Esophagus muscularis mucosa (tissue), 4 donors: ENCODE measurements at regions not wholly inside any gene's neighbourhood (a gene's known extent, or its start where the extent isn't known, plus 50 kb on each side); places are given as distances from the start of the nearest gene placed in this dataset.

Experiments used
- CTCF ChIP-seq, 3 experiments: fragments of 200-600 bp in 2 of 3; fragments of 450-650 bp in 1 of 3; sonication (generic) in 2 of 3; IDR thresholded peaks; one replicate each; pipeline ENCODE4 v1.5.1; 2017 to 2019; ENCODE audit warnings: antibody characterized with exemption in 3 of 3, mild to moderate bottlenecking in 2 of 3, moderate library complexity in 1 of 3
- EP300 ChIP-seq: sonication (generic); formaldehyde crosslinking; IDR thresholded peaks from one replicate; pipeline ENCODE4 v1.6.1; 2017; ENCODE audit warnings: antibody characterized with exemption
- POLR2A ChIP-seq: fragments of 450-650 bp; IDR thresholded peaks from one replicate; pipeline ENCODE4 v1.6.1; 2017; ENCODE audit warnings: antibody characterized with exemption, moderate library complexity, mild to moderate bottlenecking, low read depth

- TF ChIP-seq EP300: no peak
- no peak for TF ChIP-seq CTCF (IDR thresholded peaks at IDR 0.05)
- no peak for TF ChIP-seq POLR2A
Measured at GRCh38 chr10:130888493-130888892, 423.0 kb downstream of the TCERG1L start.
